GM21360 (cell line): ENCODE measurements at regions not wholly inside any gene's neighbourhood (a gene's known extent, or its start where the extent isn't known, plus 50 kb on each side); places are given as distances from the start of the nearest gene placed in this dataset.
"Not testable (repeated sequence)": the region's sequence is repeated elsewhere in the genome, so short reads cannot be mapped to it uniquely, and the experiment has no call there.

Source experiments
- ATAC-seq: cut with Tn5 transposase; IDR thresholded peaks from one replicate; pipeline ENCODE4 v1.9.1; 2021; ENCODE audit warnings: mild to moderate bottlenecking, moderate library complexity; ENCODE audit not compliant: unreplicated experiment

DNA sequence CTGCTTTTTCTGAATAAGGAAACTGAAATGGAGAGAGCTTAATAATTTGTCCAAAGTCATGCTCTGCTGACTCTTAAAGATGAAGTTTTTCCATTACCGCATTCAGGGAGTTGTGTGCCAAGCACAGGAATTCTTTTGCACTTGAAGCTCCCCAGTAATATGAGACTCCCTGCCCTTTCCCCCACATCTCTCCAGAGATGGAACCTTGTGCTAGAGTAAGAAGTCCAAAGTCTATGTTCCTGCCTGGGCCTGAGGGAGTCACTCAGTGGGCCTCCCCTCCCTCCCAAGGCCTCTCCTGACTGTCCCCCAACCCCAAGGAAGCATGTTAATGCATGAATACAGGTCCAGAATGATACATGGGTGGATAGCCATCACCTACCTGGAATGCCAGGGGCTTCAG, 173.3 kb upstream of the SEMA6A start:
- no peak for ATAC-seq

- ATAC-seq, result no peak
Observed at GRCh38 chr5:116746668-116747067, 172.0 kb upstream of the SEMA6A start.

- no peak for ATAC-seq
Observed at GRCh38 chr5:116740771-116741170, 166.1 kb upstream of the SEMA6A start.

GRCh38 chr5:116739571-116739970, 164.9 kb upstream of the SEMA6A start:
- no peak for ATAC-seq

DNA sequence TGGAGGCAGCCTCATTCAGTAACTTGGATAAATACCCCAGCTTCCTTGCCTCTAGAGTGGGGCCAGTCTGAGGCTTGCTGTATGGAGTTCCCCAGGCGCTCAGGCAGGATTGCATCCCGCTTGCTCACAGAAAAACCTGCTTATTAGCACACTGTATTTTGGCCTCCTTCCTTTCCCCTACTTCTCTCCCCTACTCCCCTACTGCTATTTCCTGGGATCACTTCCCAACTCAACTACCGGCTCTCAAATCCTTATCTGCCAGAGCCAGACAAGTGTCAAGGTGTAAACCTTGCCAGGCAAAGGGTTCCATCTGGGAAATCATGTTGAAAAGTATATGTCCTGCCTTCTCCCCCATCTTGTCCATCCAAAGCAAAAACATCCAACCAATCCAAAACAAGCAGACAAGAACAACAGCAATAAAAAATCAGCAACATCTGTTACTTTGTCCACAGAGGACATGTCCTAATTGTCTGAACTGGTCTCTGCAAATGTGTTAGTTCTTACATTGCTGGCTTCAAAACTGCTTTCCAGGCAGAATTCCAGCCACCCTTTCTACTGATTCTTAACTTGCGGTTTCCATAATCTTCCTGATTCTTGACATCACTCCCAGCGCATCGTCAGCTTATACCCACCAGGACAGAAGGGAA, 164.1 kb upstream of the SEMA6A start:
- no peak for ATAC-seq

DNA sequence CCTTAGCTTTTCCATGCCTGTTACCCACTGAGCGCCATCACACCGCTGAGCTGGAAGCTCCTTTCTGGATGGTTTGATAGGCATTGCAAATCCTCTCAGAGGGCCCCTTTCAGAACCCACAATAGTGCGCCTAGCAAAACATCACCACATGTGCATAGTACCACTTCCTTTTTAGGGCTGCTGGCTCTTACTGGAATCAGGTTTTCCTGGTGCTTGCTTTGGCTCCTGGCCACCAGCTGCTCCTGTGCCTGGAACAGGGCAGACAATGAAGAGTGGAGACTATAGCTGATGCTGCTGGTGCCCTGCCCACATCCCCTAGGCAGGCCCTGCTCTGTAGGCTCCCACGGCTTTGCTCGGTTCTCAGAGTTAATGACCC, 163.6 kb upstream of the SEMA6A start:
- no peak for ATAC-seq

- ATAC-seq, result no peak
Observed at GRCh38 chr5:116736671-116737070, 162.0 kb upstream of the SEMA6A start.

GRCh38 chr5:116733991-116734975, 159.7 kb upstream of the SEMA6A start:
- no peak for ATAC-seq

DNA sequence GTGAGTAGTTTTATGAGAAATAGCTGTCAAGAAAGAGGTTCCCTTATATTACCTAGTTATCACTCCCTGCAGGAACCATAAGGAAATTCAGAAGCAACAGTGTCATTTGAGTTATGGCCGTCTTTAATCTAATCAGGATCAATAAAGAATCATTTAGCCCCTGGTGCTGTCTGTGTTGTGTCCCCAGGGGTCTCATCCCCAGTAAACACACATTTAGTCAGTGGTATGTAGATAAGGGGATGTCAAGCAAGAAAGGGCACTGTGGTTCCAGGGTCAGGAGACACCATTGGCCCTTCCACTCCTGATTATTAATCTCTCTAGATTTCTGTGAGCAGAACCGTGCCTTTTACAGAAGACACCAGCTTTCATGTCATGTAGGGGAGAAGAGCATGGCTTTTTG, 158.0 kb upstream of the SEMA6A start:
- ATAC-seq, result no peak

- ATAC-seq, result no peak
Observed at GRCh38 chr5:116731432-116731831, 156.8 kb upstream of the SEMA6A start.

DNA sequence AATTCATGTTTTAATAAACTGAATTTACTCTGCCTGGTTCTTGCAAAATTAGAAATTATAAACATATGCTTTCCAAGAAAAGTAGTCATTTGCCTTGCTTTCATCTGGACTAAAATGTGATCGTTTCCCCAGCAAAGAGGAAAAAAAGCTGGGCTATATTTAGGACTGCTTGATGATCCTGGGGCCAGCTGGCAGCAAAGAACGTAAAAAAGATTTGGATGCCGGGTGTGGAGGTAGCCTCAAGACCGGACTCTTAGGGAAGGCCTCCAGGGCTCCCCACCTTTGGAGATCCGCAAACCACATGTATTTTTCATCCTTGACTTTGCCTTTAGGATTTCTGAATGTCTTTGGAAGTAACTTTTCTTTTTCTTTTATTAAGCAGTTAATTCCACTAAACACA, 156.1 kb upstream of the SEMA6A start:
- no peak for ATAC-seq

GRCh38 chr5:116730185-116730584, 155.6 kb upstream of the SEMA6A start:
- ATAC-seq, result no peak

GRCh38 chr5:116727248-116727647, 152.6 kb upstream of the SEMA6A start:
- ATAC-seq, result no peak

DNA sequence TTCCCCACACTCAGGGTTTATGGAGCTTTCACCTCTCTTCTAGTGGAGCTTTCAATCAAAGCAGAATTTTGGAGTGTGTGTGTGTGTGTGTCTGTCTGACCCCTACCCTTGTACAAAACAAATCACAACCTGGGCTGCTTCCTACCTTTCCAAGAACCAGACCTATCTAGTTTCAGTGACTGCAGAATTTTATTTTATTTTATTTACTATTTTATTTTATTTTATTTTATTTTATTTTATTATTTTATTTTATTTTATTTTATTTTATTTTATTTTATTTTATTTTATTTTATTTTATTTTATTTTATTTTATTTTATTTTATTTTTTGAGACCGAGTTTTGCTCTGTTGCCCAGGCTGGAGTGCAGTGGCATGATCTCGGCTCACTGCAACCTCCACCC, 151.6 kb upstream of the SEMA6A start:
- ATAC-seq, result not testable (repeated sequence)

DNA sequence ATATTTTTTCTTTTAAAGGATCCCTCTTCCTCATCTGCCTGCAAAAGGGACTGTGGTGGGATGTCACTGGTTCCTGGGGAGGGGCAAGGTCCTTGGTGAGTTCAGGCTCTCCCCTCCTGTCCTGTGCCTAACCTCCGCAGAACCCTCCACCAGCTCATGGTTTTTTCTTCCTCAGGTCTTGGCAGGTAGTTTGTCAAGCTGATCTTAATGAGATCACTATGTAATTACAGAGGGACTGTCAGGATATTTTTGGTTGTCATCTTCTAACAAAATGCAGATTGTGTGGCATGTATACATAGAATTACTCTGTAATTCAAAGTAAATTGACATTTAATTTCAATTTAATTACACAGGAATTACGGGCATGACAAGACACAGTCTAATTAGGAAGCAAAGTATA, 150.3 kb upstream of the SEMA6A start:
- ATAC-seq, result no peak

GRCh38 chr5:116722651-116723050, 148.0 kb upstream of the SEMA6A start:
- ATAC-seq, result no peak

DNA sequence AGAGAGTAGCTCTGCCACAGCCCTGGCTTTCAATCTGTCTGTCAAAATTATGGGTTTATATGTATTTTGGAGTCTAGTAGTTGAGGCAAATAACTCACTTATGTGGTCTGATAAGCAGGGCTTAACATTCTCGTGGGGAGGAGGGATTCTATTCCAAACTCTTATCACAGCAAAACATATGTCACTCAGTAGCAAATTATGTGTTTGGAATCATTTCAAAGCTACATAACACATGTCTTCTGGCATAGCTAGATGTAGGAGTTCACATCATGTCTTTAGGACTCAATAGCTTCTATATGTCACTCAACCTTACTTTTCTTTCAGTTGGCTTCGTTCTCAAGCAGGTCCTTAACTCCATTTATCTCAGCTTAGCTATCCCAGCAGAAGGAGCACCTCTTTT, 144.5 kb upstream of the SEMA6A start:
- ATAC-seq, result no peak

GRCh38 chr5:116718317-116718716, 143.7 kb upstream of the SEMA6A start:
- ATAC-seq, result no peak

DNA sequence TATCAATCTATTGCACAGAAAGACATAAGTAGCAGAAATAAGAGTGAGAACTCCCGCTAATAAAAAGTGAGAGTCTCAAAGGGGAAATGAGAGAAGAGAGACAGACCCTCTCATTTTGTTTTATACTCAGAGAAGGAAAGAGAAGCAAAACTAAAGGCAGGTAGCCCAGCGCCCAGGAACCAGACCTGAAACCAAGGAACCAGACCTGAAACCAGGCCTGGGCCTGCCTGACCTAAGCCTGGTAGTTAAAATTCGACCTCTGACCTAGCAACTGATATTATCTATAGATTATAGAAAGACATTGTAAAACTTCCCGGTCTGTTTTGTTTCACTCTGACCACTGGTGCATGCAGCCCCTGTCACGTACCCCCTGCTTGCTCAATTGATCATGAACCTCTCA, 134.5 kb upstream of the SEMA6A start:
- peak; percentile 44 for ATAC-seq

DNA sequence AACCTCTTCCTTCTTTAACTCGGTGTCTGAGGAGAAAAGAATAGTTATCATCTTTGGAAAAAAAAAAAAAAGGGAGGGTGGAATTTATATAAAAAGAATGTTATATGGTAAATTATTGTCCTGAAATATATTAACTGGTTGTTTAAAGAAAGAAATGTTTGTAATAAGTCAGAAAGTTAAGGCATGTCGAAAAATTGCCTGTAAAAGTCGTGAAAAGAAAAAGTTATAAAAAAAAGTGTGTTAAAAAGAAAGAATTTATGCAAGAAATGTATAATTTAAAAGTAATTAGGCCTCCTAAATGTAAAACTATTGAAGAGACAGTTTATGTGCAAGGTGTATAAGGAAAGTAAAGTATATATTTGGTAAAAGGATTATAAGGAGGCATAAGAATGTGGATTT, 130.5 kb upstream of the SEMA6A start:
- ATAC-seq, result not testable (repeated sequence)

DNA sequence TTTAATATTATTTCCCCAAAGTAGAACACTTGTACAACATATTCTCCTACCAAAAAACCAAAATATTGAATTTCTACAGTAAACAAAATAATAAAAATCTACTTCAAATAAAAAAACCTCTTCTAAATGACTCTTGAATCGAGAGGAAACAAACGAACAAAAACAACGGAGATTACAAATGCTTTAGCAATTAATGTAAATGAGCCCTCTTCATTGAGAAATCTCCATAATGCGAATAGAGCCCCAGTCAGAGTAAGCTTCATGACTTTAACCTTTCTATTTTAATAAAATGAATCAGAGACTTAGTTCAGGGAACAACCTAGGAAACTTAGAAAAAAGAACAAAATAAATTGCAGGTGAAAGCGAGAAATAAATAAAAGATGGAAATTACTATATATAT, 129.3 kb upstream of the SEMA6A start:
- ATAC-seq, result no peak

DNA sequence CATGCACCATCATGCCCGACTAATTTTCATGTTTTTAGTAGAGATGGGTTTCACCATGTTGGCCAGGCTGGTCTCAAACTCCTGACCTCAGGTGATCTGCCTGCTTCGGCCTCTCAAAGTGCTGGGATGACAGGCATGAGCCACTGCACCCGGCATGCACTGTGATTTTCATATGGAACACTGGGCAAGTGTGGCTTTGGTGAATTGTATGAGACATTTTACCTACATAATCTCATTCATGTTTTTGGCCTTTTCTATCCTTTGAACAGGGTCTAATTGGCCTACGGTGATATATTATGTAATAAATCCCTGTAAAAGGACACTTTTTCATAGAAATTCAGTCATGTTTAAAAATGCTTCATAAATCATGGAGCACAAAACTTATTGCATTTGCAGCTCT, 128.7 kb upstream of the SEMA6A start:
- no peak for ATAC-seq
